GM06990 (cell line): ENCODE measurements at regions not wholly inside any gene's neighbourhood (a gene's known extent, or its start where the extent isn't known, plus 50 kb on each side); places are given as distances from the start of the nearest gene placed in this dataset.

Source experiments
- DNase-seq: peaks from one replicate; pipeline ENCODE4 v3.0.0-alpha.2; 2011; ENCODE audit not compliant: insufficient read length; ENCODE audit errors: extremely low read depth
- H3K27me3 ChIP-seq: replicated peaks from 2 replicates; pipeline ENCODE4 v1.6.0; 2011; ENCODE audit warnings: low read length; ENCODE audit not compliant: control insufficient read depth, insufficient read depth
- H3K36me3 ChIP-seq: 2 replicates; pipeline ENCODE4 v1.5.1; 2011; ENCODE audit warnings: low read length; ENCODE audit not compliant: control insufficient read depth, insufficient read depth
- H3K4me3 ChIP-seq: replicated peaks from 2 replicates; pipeline ENCODE4 v1.5.1; 2011; ENCODE audit warnings: low read depth, mild to moderate bottlenecking, control low read depth, low read length
- TF ChIP-seq, protein P1 (sequence below): IDR thresholded peaks from 2 replicates; pipeline ENCODE4 v1.5.1; 2011; ENCODE audit warnings: low read length, control low read depth, mild to moderate bottlenecking, inconsistent platforms; ENCODE audit not compliant: insufficient read depth, poor library complexity, severe bottlenecking

DNA sequence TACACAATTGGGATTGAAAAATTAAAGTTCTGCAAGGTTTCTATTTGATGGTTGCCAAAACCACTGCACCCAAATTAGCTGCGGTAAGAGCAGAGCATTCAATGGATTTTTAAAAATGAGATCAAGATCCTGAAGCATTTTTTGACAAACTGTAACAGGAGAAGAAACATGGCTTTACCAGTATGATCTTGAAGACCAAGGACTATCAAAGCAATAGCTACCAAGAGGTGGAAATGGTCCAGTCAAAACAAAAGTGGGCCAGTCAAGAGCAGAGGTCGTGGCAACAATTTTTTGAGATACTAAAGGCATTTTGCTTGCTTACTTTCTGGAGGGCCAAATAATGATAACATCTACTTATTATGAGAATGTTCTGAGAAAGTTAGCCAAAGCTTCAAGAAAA lies 186.8 kb downstream of the RDH14 start:
- no peaks in the 10 kb centered on the region for H3K36me3 ChIP-seq
- TF ChIP-seq, protein P1, sequence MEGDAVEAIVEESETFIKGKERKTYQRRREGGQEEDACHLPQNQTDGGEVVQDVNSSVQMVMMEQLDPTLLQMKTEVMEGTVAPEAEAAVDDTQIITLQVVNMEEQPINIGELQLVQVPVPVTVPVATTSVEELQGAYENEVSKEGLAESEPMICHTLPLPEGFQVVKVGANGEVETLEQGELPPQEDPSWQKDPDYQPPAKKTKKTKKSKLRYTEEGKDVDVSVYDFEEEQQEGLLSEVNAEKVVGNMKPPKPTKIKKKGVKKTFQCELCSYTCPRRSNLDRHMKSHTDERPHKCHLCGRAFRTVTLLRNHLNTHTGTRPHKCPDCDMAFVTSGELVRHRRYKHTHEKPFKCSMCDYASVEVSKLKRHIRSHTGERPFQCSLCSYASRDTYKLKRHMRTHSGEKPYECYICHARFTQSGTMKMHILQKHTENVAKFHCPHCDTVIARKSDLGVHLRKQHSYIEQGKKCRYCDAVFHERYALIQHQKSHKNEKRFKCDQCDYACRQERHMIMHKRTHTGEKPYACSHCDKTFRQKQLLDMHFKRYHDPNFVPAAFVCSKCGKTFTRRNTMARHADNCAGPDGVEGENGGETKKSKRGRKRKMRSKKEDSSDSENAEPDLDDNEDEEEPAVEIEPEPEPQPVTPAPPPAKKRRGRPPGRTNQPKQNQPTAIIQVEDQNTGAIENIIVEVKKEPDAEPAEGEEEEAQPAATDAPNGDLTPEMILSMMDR, result no peak

DNA sequence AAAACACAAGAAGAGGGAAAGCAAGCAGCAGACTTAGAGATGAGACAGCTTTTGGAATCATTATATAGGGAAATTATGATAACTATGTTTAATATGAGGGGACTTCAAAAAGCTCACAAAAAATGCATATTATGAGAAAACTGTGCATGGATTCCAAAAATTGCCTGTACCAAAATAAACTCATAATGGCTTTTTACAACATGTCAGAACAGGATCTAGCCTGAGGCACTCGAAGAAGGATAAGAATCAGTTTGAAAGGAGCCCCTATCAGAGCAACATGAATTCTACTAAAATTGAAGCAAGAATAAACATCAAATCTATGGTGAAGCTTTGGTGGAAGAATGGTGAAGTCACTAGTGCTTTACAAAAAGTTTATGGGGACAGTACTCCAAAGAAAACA lies 187.4 kb downstream of the RDH14 start:
- H3K4me3 ChIP-seq, result no peak overlapping the region
- H3K27me3 ChIP-seq, result no peaks in the 10 kb centered on the region
- TF ChIP-seq, protein P1, result no peak
- DNase-seq, result no peak
- no peaks in the 10 kb centered on the region for H3K36me3 ChIP-seq

More for the DNA sequence above, 186.8 kb downstream of the RDH14 start:
- H3K27me3 ChIP-seq, result no peaks in the 10 kb centered on the region
- no peak overlapping the region for H3K4me3 ChIP-seq
- no peak for DNase-seq

DNA sequence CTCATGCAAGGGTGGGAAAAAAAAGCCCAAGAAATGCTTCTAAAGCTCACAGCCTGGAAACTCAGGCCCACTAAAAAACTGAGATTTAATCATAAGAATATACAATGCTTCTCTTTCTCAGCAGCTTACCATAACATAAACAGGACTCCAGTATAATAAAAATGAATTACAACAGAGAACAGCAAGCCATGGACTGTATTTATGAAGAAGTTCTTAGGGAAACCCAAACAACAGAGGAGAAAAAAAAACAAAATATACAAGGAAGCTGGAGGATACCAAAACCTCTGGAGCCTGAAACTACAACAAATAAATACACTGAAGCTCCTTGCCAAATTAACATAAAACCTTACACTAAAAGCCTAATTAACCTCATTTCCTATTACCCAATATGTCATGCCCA lies 187.8 kb downstream of the RDH14 start:
- H3K36me3 ChIP-seq, result no peaks in the 10 kb centered on the region
- TF ChIP-seq, protein P1, result no peak
- no peak overlapping the region for H3K4me3 ChIP-seq
- no peak for DNase-seq
- no peaks in the 10 kb centered on the region for H3K27me3 ChIP-seq

DNA sequence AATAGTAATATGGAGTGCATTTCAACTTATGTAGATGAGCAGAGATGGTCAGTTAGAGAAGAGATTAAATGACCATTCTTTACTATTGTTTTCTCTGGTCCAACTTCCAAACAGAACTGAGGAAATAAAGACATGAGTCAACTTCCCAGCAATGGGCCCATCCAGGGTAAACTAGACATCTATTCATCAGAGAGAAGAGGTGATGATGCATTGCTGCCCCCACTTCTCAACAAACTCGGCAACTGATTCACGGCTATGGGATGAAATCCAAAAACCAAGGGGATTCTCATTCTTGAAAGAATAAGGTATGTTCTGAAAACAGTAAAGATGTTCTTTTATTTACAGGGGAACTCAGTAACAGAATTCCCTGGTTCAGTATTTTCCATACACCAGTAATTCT lies 190.7 kb downstream of the RDH14 start:
- Histone ChIP-seq H3K27me3 (no peaks in the 10 kb centered on the region), H3K4me3 (no peak overlapping the region), H3K36me3 (no peaks in the 10 kb centered on the region)
- TF ChIP-seq, protein P1, result no peak
- no peak for DNase-seq

DNA sequence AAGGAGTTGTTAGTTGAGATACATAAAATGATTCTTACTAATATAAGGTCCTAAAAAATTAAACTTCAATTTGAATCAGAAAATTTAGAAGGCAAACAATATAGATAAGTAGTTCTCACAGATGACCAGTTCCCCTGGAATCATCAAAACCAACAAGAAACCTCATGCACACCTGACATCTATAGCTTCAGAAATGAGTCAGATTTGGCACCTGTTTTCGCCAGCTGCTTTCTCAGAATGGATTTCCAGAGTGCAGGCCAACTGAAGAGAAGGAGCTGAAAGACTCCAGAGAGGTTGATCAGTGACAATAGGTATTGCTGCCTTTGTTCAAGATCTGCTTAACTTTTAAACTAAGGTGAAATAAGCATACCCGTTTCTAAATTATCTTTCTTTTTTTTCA lies 192.4 kb downstream of the RDH14 start:
- TF ChIP-seq, protein P1, result no peak
- no peak for DNase-seq
- H3K36me3 ChIP-seq, result no peaks in the 10 kb centered on the region
- no peaks in the 10 kb centered on the region for H3K27me3 ChIP-seq
- H3K4me3 ChIP-seq, result no peak overlapping the region

DNA sequence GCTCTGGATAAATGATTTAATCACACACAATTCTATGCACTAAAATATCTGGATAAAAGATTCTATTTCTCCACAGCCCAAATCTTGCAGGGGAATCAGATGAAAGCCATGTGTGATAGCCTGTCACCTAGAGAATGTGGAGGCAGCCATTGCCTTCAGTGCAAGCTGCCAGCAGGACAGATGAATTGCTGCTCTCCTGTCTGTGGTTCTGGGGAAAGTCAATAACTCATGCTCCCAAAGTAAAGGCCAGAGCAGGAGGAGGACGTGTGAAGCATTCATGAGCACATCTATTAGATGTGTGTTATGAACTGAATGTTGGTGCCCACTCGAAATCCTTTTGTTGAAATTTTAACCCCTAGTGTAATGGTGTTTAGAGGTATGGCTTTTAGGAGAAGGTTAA lies 195.1 kb downstream of the RDH14 start:
- TF ChIP-seq, protein P1, result no peak
- no peaks in the 10 kb centered on the region for H3K36me3 ChIP-seq

More for the DNA sequence above, 195.1 kb downstream of the RDH14 start:
- DNase-seq, result no peak
- no peak overlapping the region for H3K4me3 ChIP-seq
- no peaks in the 10 kb centered on the region for H3K27me3 ChIP-seq
